ENCODE measurements at regions not wholly inside any gene's neighbourhood (a gene's known extent, or its start where the extent isn't known, plus 50 kb on each side); places are given as distances from the start of the nearest gene placed in this dataset.

DNA sequence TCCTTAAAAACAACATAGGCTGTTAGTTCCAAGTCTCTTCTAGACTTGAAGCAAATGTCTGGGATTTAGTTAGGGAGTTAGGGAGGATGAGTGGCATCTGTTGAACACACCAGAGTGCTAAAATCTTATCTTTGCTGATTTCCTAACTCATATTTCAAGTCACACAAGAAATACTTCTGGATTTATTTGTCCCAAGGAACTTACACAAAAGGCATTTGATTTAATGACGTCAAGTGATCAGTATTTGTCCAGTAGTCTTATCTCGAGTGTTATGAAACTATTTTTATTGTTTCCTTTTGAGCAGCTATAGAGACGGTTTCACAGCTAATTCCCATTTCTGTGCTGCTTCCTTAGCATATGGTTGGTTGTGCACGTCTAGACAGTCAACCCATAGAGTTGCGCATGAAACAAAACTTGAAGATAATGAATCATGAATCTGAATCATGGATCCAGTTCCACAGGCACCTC is 140.5 kb upstream of the TUT7 start (continued):
- no peak for TF ChIP-seq ZNF609 (CRISPR knock-in tag; IDR thresholded peaks at IDR 0.05; ENCODE audit: borderline replicate concordance)
- no peak for TF ChIP-seq CHCHD3 (CRISPR knock-in tag; IDR thresholded peaks at IDR 0.05)
- no peak for TF ChIP-seq SIX5 (IDR thresholded peaks at IDR 0.05; ENCODE audit: borderline replicate concordance in 1 of 2, insufficient read depth in 1 of 2, low read depth in 1 of 2, low read length in 2 of 2)
- TF ChIP-seq PPARD (CRISPR knock-in tag; IDR thresholded peaks at IDR 0.05), result no peak
- no peak for TF ChIP-seq TGIF2 (CRISPR knock-in tag; IDR thresholded peaks at IDR 0.05)
- no peak for TF ChIP-seq BRCA1 (IDR thresholded peaks at IDR 0.05)
- no peak for TF ChIP-seq BRCA1 (CRISPR knock-in tag; IDR thresholded peaks at IDR 0.05)
- no peak for TF ChIP-seq TCFL5 (CRISPR knock-in tag; conservative IDR thresholded peaks at IDR 0.05)
- no peak for TF ChIP-seq TAL1 (IDR thresholded peaks at IDR 0.05)
- no peak for TF ChIP-seq E2F8 (IDR thresholded peaks at IDR 0.05; ENCODE audit: low read depth, partially characterized antibody)
- TF ChIP-seq KLF6 (CRISPR knock-in tag; IDR thresholded peaks at IDR 0.05; ENCODE audit: borderline replicate concordance), result no peak

Measured in K562 (cell line).